ENCODE measurements at regions not wholly inside any gene's neighbourhood (a gene's known extent, or its start where the extent isn't known, plus 50 kb on each side); places are given as distances from the start of the nearest gene placed in this dataset.

DNA sequence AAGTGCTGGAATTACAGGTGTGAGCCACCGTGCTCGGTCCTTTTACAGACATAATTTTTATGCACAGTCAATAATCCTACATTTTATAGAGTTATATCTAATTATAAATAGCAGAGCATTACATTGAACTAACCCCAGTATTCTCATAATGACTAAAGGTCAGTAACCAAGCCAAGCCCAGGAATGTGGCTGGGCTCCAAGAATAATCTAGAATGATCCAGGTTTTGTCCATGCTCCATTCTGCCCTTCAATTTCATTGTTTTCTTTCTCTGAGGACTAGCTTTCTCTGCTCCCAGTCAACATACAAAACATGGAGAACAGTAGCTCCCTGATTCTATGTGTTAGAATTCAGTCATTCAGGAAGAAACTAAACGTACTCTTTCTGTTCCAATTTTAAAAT is 92.1 kb upstream of the KRR1 start:
- no peaks in the 10 kb centered on the region for H3K36me3 ChIP-seq (replicated peaks in 1 of 2; ENCODE audit: control insufficient read depth in 2 of 2, insufficient read depth in 2 of 2, low read length in 2 of 2)

GRCh38 chr12:75602106-75602505 is 90.7 kb upstream of the KRR1 start:
- H3K23ac ChIP-seq (ENCODE audit: low read depth, low read length, poor library complexity) = no peak overlapping the region
- no peak overlapping the region for H2AFZ ChIP-seq (ENCODE audit: low read length)
- no peak overlapping the region for H4K8ac ChIP-seq (ENCODE audit: low read depth, low read length)
- no peak overlapping the region for H3K14ac ChIP-seq (ENCODE audit: low read length)
- no peak overlapping the region for H3K4me2 ChIP-seq (ENCODE audit: insufficient read depth, low read length, poor library complexity, severe bottlenecking)
- no peak overlapping the region for H2BK15ac ChIP-seq (ENCODE audit: low read length)
- no peaks in the 10 kb centered on the region for H3K36me3 ChIP-seq (replicated peaks in 1 of 2; ENCODE audit: control insufficient read depth in 2 of 2, insufficient read depth in 2 of 2, low read length in 2 of 2)
- H3K18ac ChIP-seq (ENCODE audit: low read length) = no peak overlapping the region
- no peak overlapping the region for H3K4me3 ChIP-seq (ENCODE audit: low read length in 2 of 2)
- no peak overlapping the region for H3K9ac ChIP-seq (ENCODE audit: low read depth, low read length, poor library complexity)
- no peak overlapping the region for H2BK5ac ChIP-seq (ENCODE audit: low read length)
- no peak overlapping the region for H3K27ac ChIP-seq (replicated peaks; ENCODE audit: low read length)
- H3K4ac ChIP-seq (ENCODE audit: low read length) = no peak overlapping the region
- H2BK120ac ChIP-seq (ENCODE audit: low read depth, low read length) = no peak overlapping the region
- H4K91ac ChIP-seq (ENCODE audit: low read depth, low read length, poor library complexity) = no peak overlapping the region
- H2AK5ac ChIP-seq (ENCODE audit: low read depth, low read length) = no peak overlapping the region
- H3K4me1 ChIP-seq (ENCODE audit: control insufficient read depth in 2 of 2, insufficient read depth in 1 of 2, low read depth in 1 of 2, low read length in 2 of 2) = peaks cover 0 to 10% of the 10 kb centered on the region in 2 donors
- WGBS, 2 donors (ENCODE audit: extremely low coverage in 2 of 2, insufficient read length in 2 of 2, insufficient replicate concordance in 1 of 2) = no CpG with 5 or more reads among the region's 4 CpGs
- H2BK12ac ChIP-seq (ENCODE audit: low read length) = no peak overlapping the region
- no peaks in the 10 kb centered on the region for H3K79me1 ChIP-seq (ENCODE audit: low read depth, low read length)
- H3K27me3 ChIP-seq (ENCODE audit: control insufficient read depth in 3 of 3, insufficient read depth in 3 of 3, low read depth in 1 of 3, low read length in 3 of 3) = no peaks in the 10 kb centered on the region
- no peaks in the 10 kb centered on the region for H3K9me3 ChIP-seq (replicated peaks in 1 of 2; ENCODE audit: control insufficient read depth in 2 of 2, insufficient read depth in 1 of 2, low read depth in 1 of 2, low read length in 2 of 2)
- no peak for DNase-seq (ENCODE audit: low spot score)

More for the DNA sequence above, 92.1 kb upstream of the KRR1 start:
- Histone ChIP-seq H3K18ac (ENCODE audit: low read length) (no peak overlapping the region), H2BK120ac (ENCODE audit: low read depth, low read length) (no peak overlapping the region), H3K14ac (ENCODE audit: low read length) (no peak overlapping the region), H3K27me3 (ENCODE audit: control insufficient read depth in 3 of 3, insufficient read depth in 3 of 3, low read depth in 1 of 3, low read length in 3 of 3) (no peaks in the 10 kb centered on the region), H3K4me2 (ENCODE audit: insufficient read depth, low read length, poor library complexity, severe bottlenecking) (no peak overlapping the region), H3K4me3 (ENCODE audit: low read length in 2 of 2) (no peak overlapping the region), H3K4me1 (ENCODE audit: control insufficient read depth in 2 of 2, insufficient read depth in 1 of 2, low read depth in 1 of 2, low read length in 2 of 2) (peaks cover 0 to 13% of the 10 kb centered on the region in 2 donors), H3K9ac (ENCODE audit: low read depth, low read length, poor library complexity) (no peak overlapping the region), H2AFZ (ENCODE audit: low read length) (no peak overlapping the region), H2AK5ac (ENCODE audit: low read depth, low read length) (no peak overlapping the region), H4K8ac (ENCODE audit: low read depth, low read length) (no peak overlapping the region), H4K91ac (ENCODE audit: low read depth, low read length, poor library complexity) (no peak overlapping the region), H3K27ac (replicated peaks; ENCODE audit: low read length) (no peak overlapping the region), H2BK12ac (ENCODE audit: low read length) (no peak overlapping the region), H2BK5ac (ENCODE audit: low read length) (no peak overlapping the region), H3K9me3 (replicated peaks in 1 of 2; ENCODE audit: control insufficient read depth in 2 of 2, insufficient read depth in 1 of 2, low read depth in 1 of 2, low read length in 2 of 2) (no peaks in the 10 kb centered on the region), H3K4ac (ENCODE audit: low read length) (no peak overlapping the region), H3K79me1 (ENCODE audit: low read depth, low read length) (no peaks in the 10 kb centered on the region), H2BK15ac (ENCODE audit: low read length) (no peak overlapping the region), H3K23ac (ENCODE audit: low read depth, low read length, poor library complexity) (no peak overlapping the region)
- no peak for DNase-seq (ENCODE audit: low spot score)
- no CpG with 5 or more reads among the region's 3 CpGs for WGBS, 2 donors (ENCODE audit: extremely low coverage in 2 of 2, insufficient read length in 2 of 2, insufficient replicate concordance in 1 of 2)

DNA sequence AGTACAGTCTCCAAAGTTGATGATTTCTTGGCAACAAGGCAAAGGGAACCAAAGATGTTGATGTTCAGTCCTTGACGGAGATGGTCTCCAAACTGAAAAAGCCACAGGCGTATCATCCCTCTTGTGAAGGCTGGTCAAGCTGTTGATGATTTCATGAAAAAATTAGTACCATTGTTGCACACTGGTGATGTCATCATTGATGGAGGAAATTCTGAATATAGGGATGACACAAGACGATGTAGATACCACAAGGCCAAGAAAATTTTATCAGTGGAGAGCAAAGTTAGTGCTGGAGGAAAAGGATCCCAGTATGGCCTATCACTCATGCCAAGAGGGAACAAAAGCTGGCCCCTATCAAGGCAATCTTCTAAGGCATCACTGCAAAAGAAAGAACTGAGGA is 88.7 kb upstream of the KRR1 start:
- Histone ChIP-seq H3K79me1 (ENCODE audit: low read depth, low read length) (no peaks in the 10 kb centered on the region), H3K4me3 (ENCODE audit: low read length in 2 of 2) (no peak overlapping the region), H2BK12ac (ENCODE audit: low read length) (no peak overlapping the region), H3K4ac (ENCODE audit: low read length) (no peak overlapping the region), H3K9ac (ENCODE audit: low read depth, low read length, poor library complexity) (no peak overlapping the region), H3K14ac (ENCODE audit: low read length) (no peak overlapping the region), H3K9me3 (replicated peaks in 1 of 2; ENCODE audit: control insufficient read depth in 2 of 2, insufficient read depth in 1 of 2, low read depth in 1 of 2, low read length in 2 of 2) (no peaks in the 10 kb centered on the region), H4K91ac (ENCODE audit: low read depth, low read length, poor library complexity) (no peak overlapping the region), H2BK15ac (ENCODE audit: low read length) (no peak overlapping the region), H2AK5ac (ENCODE audit: low read depth, low read length) (no peak overlapping the region), H2BK5ac (ENCODE audit: low read length) (no peak overlapping the region), H3K27me3 (ENCODE audit: control insufficient read depth in 3 of 3, insufficient read depth in 3 of 3, low read depth in 1 of 3, low read length in 3 of 3) (no peaks in the 10 kb centered on the region), H3K4me2 (ENCODE audit: insufficient read depth, low read length, poor library complexity, severe bottlenecking) (no peak overlapping the region), H3K18ac (ENCODE audit: low read length) (no peak overlapping the region), H4K8ac (ENCODE audit: low read depth, low read length) (no peak overlapping the region), H3K27ac (replicated peaks; ENCODE audit: low read length) (no peak overlapping the region), H2AFZ (ENCODE audit: low read length) (no peak overlapping the region), H2BK120ac (ENCODE audit: low read depth, low read length) (no peak overlapping the region), H3K4me1 (ENCODE audit: control insufficient read depth in 2 of 2, insufficient read depth in 1 of 2, low read depth in 1 of 2, low read length in 2 of 2) (no peaks in the 10 kb centered on the region), H3K23ac (ENCODE audit: low read depth, low read length, poor library complexity) (no peak overlapping the region), H3K36me3 (replicated peaks in 1 of 2; ENCODE audit: control insufficient read depth in 2 of 2, insufficient read depth in 2 of 2, low read length in 2 of 2) (no peaks in the 10 kb centered on the region)
- no peak for DNase-seq (ENCODE audit: low spot score)
- WGBS, 2 donors (ENCODE audit: extremely low coverage in 2 of 2, insufficient read length in 2 of 2, insufficient replicate concordance in 1 of 2) = no CpG with 5 or more reads among the region's 3 CpGs

DNA sequence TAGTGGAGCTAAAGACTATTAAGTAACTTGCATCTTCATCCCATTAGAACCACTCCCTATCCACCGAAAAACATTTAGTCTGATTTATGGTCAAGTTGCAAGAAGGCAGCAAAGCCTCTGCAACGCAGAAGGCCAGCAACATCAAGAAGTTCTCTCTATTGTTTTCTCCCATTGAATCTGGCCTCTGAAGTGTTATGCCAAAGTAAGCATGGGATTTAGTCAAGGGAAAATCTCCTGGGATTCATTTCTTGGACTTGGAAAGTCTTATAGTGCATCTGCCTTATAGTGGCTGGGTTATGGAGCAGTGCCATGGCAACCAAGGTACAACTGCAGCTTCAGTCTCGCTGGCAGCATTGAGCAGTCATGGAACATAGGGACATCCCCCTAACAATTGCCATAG is 87.7 kb upstream of the KRR1 start:
- Histone ChIP-seq H2BK15ac (ENCODE audit: low read length) (no peak overlapping the region), H3K9ac (ENCODE audit: low read depth, low read length, poor library complexity) (no peak overlapping the region), H4K8ac (ENCODE audit: low read depth, low read length) (no peak overlapping the region), H3K4me1 (ENCODE audit: control insufficient read depth in 2 of 2, insufficient read depth in 1 of 2, low read depth in 1 of 2, low read length in 2 of 2) (no peaks in the 10 kb centered on the region), H2AFZ (ENCODE audit: low read length) (no peak overlapping the region), H2AK5ac (ENCODE audit: low read depth, low read length) (no peak overlapping the region), H3K4me3 (ENCODE audit: low read length in 2 of 2) (no peak overlapping the region), H3K4ac (ENCODE audit: low read length) (no peak overlapping the region), H3K4me2 (ENCODE audit: insufficient read depth, low read length, poor library complexity, severe bottlenecking) (no peak overlapping the region), H2BK12ac (ENCODE audit: low read length) (no peak overlapping the region), H3K36me3 (replicated peaks in 1 of 2; ENCODE audit: control insufficient read depth in 2 of 2, insufficient read depth in 2 of 2, low read length in 2 of 2) (no peaks in the 10 kb centered on the region), H4K91ac (ENCODE audit: low read depth, low read length, poor library complexity) (no peak overlapping the region), H3K79me1 (ENCODE audit: low read depth, low read length) (no peaks in the 10 kb centered on the region), H3K27ac (replicated peaks; ENCODE audit: low read length) (no peak overlapping the region), H3K14ac (ENCODE audit: low read length) (no peak overlapping the region), H3K23ac (ENCODE audit: low read depth, low read length, poor library complexity) (no peak overlapping the region), H3K27me3 (ENCODE audit: control insufficient read depth in 3 of 3, insufficient read depth in 3 of 3, low read depth in 1 of 3, low read length in 3 of 3) (no peaks in the 10 kb centered on the region), H2BK120ac (ENCODE audit: low read depth, low read length) (no peak overlapping the region), H3K9me3 (replicated peaks in 1 of 2; ENCODE audit: control insufficient read depth in 2 of 2, insufficient read depth in 1 of 2, low read depth in 1 of 2, low read length in 2 of 2) (no peaks in the 10 kb centered on the region), H3K18ac (ENCODE audit: low read length) (no peak overlapping the region), H2BK5ac (ENCODE audit: low read length) (no peak overlapping the region)
- no peak for DNase-seq (ENCODE audit: low spot score)
- no CpG with 5 or more reads among the region's 3 CpGs for WGBS, 2 donors (ENCODE audit: extremely low coverage in 2 of 2, insufficient read length in 2 of 2, insufficient replicate concordance in 1 of 2)

Data from neuronal stem cell (in vitro differentiated cells).